CD14-positive monocyte (primary cell): ENCODE measurements at regions not wholly inside any gene's neighbourhood (a gene's known extent, or its start where the extent isn't known, plus 50 kb on each side); places are given as distances from the start of the nearest gene placed in this dataset.

ENCODE experiments used
- DNase-seq, 3 donors: peaks; one replicate each; pipeline ENCODE4 v3.0.0-alpha.2; 2011 to 2022
- H2AFZ ChIP-seq: 2 replicates; pipeline ENCODE4 v1.6.0; 2012; ENCODE audit warnings: mild to moderate bottlenecking, low read depth, low read length, inconsistent platforms; ENCODE audit not compliant: insufficient read depth, poor library complexity, severe bottlenecking
- H3K27ac ChIP-seq, 2 donors: 1 replicate in 1 of 2; 2 replicates in 1 of 2; pipeline ENCODE4 v1.5.1; 2012 to 2013; ENCODE audit warnings: low read length in 2 of 2, control low read depth in 1 of 2, inconsistent platforms in 1 of 2, low read depth in 1 of 2, mild to moderate bottlenecking in 1 of 2
- H3K27me3 ChIP-seq, 2 donors: one replicate each; pipeline versions ENCODE4 v1.6.0 to v1.6.1; 2011 to 2013; ENCODE audit warnings: low read length in 2 of 2; ENCODE audit not compliant: control insufficient read depth in 2 of 2, insufficient read depth in 2 of 2
- H3K36me3 ChIP-seq, 2 donors: replicated peaks in 1 of 2; 1 replicate in 1 of 2; 2 replicates in 1 of 2; pipeline versions ENCODE4 v1.5.1 to v1.6.1; 2012 to 2013; ENCODE audit warnings: low read length in 2 of 2, control low read depth in 1 of 2, inconsistent platforms in 1 of 2, mild to moderate bottlenecking in 1 of 2; ENCODE audit not compliant: insufficient read depth in 2 of 2, control insufficient read depth in 1 of 2
- H3K4me1 ChIP-seq, 2 donors: 1 replicate in 1 of 2; 2 replicates in 1 of 2; pipeline versions ENCODE4 v1.5.1 to v1.6.1; 2012 to 2013; ENCODE audit warnings: low read length in 2 of 2, control low read depth in 1 of 2, inconsistent platforms in 1 of 2, mild to moderate bottlenecking in 1 of 2, moderate library complexity in 1 of 2; ENCODE audit not compliant: insufficient read depth in 2 of 2, control insufficient read depth in 1 of 2
- H3K4me2 ChIP-seq: replicated peaks from 2 replicates; pipeline ENCODE3; 2012; ENCODE audit warnings: low read length, moderate library complexity, mild to moderate bottlenecking; ENCODE audit not compliant: poor library complexity, severe bottlenecking; ENCODE audit errors: extremely low read depth
- H3K4me3 ChIP-seq, 3 experiments: fragments of 200-600 bp in 1 of 3; sonication (generic) in 1 of 3; replicated peaks in 1 of 3; 1 replicate in 2 of 3; 2 replicates in 1 of 3; pipeline ENCODE4 v1.5.1; 2011 to 2013; ENCODE audit warnings: low read length in 3 of 3, mild to moderate bottlenecking in 3 of 3, control low read depth in 2 of 3, low read depth in 2 of 3, inconsistent platforms in 1 of 3, moderate library complexity in 1 of 3
- H3K79me2 ChIP-seq: 2 replicates; pipeline ENCODE4 v1.6.0; 2012; ENCODE audit warnings: mild to moderate bottlenecking, control low read depth, inconsistent platforms, low read length, moderate library complexity; ENCODE audit not compliant: insufficient read depth
- H3K9ac ChIP-seq: 2 replicates; pipeline ENCODE4 v1.6.0; 2017; ENCODE audit warnings: low read length, mild to moderate bottlenecking; ENCODE audit not compliant: insufficient read depth, poor library complexity, severe bottlenecking
- H3K9me3 ChIP-seq, 2 donors: replicated peaks in 1 of 2; 1 replicate in 1 of 2; 2 replicates in 1 of 2; pipeline versions ENCODE4 v1.5.1 to v1.6.1; 2012 to 2013; ENCODE audit warnings: low read length in 2 of 2, control low read depth in 1 of 2; ENCODE audit not compliant: control insufficient read depth in 1 of 2, insufficient read depth in 1 of 2
- H4K20me1 ChIP-seq: 2 replicates; pipeline ENCODE4 v1.6.0; 2012; ENCODE audit warnings: mild to moderate bottlenecking, low read length, control low read depth, moderate library complexity; ENCODE audit not compliant: insufficient read depth
- H3K27ac Mint-ChIP-seq, 7 donors: one replicate each; pipeline ENCODE4 v1.8.0; 2020; ENCODE audit warnings: mild to moderate bottlenecking in 7 of 7, mixed read lengths in 7 of 7, moderate library complexity in 6 of 7, inconsistent platforms in 2 of 7
- H3K27me3 Mint-ChIP-seq, 3 donors: one replicate each; pipeline ENCODE4 v1.8.0; 2021 to 2022; ENCODE audit warnings: low read depth in 3 of 3, mild to moderate bottlenecking in 3 of 3, mixed read lengths in 3 of 3, moderate library complexity in 3 of 3, inconsistent platforms in 1 of 3
- H3K36me3 Mint-ChIP-seq, 2 donors: one replicate each; pipeline ENCODE4 v1.8.0; 2020; ENCODE audit warnings: mixed read lengths in 2 of 2, inconsistent platforms in 1 of 2, mild to moderate bottlenecking in 1 of 2
- H3K4me1 Mint-ChIP-seq: one replicate; pipeline ENCODE4 v1.8.0; 2020; ENCODE audit warnings: mild to moderate bottlenecking, mixed read lengths
- H3K4me3 Mint-ChIP-seq, 2 donors: one replicate each; pipeline ENCODE4 v1.8.0; 2020; ENCODE audit warnings: mild to moderate bottlenecking in 2 of 2, mixed read lengths in 2 of 2, moderate library complexity in 1 of 2
- H3K9me3 Mint-ChIP-seq, 7 donors: one replicate each; pipeline ENCODE4 v1.8.0; 2020 to 2022; ENCODE audit warnings: mixed read lengths in 7 of 7, mild to moderate bottlenecking in 6 of 7, moderate library complexity in 6 of 7, inconsistent platforms in 2 of 7
- WGBS: methylation state at CpG from one replicate; pipeline ENCODE4 v1.1.5; 2013; ENCODE audit warnings: missing lambda C conversion rate; ENCODE audit not compliant: insufficient coverage; 5-methylcytosine and 5-hydroxymethylcytosine counted together
- intact Hi-C, 2 donors: fragments of 100-400 bp; cut with micrococcal nuclease; formaldehyde crosslinking; loops; one replicate each; pipeline versions ENCODE4 v1.15.0 to v1.15.1; 2023
- TF ChIP-seq, protein P1 (sequence below): fragments of 200-600 bp; IDR thresholded peaks from one replicate; pipeline ENCODE4 v1.8.0; 2022; ENCODE audit warnings: antibody characterized with exemption, mild to moderate bottlenecking

DNA sequence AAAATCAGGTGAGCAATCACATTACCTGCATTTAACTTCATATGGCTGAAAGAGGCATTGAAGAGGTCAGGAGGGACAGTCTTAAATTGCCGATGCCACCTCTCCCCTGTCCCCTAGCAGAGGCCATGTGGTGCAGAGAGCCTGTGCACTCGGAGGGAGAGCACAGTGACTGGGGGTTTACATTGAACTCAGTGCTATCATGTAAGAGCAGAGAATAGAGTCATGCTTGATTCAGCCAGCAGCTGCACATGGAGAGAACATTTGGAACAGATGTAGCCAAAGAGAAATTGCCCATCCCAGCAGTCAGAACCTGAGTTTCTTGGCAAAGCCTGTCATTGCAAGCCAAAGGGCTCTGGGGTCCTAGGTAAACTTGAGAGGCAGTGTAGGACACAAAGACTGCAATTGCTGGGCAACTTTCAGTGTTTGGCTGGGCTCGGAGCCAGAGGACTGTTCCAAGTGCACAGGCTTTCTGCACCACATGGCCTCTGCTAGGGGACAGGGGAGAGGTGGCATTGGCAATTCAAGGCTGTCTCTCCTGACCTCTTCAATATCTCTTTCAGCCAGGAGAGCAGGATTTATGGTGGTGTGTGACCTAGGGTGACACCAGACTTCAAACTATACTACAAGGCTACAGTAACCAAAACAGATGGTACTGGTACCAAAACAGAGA is 267.1 kb downstream of the REEP3 start:
- Histone ChIP-seq H4K20me1 (no peaks in the 10 kb centered on the region), H2AFZ (no peak overlapping the region), H3K36me3 (no peaks in the 10 kb centered on the region), H3K4me3 (no peak overlapping the region), H3K79me2 (no peaks in the 10 kb centered on the region), H3K4me2 (no peak overlapping the region), H3K4me1 (no peaks in the 10 kb centered on the region), H3K9ac (no peak overlapping the region), H3K27me3 (no peaks in the 10 kb centered on the region), H3K27ac (no peak overlapping the region), H3K9me3 (no peaks in the 10 kb centered on the region)
- Mint-ChIP-seq H3K36me3 (no peaks in the 10 kb centered on the region), H3K4me3 (no peak overlapping the region), H3K9me3 (peaks cover 0 to 9% (median 4%) of the 10 kb centered on the region in 7 donors), H3K27ac (no peak overlapping the region), H3K27me3 (no peaks in the 10 kb centered on the region), H3K4me1 (no peaks in the 10 kb centered on the region)
- intact Hi-C loops = no loop called here
- 89% methylated on average over 2 of the region's 3 CpGs for WGBS
- no peak for DNase-seq
- TF ChIP-seq, protein P1, sequence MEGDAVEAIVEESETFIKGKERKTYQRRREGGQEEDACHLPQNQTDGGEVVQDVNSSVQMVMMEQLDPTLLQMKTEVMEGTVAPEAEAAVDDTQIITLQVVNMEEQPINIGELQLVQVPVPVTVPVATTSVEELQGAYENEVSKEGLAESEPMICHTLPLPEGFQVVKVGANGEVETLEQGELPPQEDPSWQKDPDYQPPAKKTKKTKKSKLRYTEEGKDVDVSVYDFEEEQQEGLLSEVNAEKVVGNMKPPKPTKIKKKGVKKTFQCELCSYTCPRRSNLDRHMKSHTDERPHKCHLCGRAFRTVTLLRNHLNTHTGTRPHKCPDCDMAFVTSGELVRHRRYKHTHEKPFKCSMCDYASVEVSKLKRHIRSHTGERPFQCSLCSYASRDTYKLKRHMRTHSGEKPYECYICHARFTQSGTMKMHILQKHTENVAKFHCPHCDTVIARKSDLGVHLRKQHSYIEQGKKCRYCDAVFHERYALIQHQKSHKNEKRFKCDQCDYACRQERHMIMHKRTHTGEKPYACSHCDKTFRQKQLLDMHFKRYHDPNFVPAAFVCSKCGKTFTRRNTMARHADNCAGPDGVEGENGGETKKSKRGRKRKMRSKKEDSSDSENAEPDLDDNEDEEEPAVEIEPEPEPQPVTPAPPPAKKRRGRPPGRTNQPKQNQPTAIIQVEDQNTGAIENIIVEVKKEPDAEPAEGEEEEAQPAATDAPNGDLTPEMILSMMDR = no peak

DNA sequence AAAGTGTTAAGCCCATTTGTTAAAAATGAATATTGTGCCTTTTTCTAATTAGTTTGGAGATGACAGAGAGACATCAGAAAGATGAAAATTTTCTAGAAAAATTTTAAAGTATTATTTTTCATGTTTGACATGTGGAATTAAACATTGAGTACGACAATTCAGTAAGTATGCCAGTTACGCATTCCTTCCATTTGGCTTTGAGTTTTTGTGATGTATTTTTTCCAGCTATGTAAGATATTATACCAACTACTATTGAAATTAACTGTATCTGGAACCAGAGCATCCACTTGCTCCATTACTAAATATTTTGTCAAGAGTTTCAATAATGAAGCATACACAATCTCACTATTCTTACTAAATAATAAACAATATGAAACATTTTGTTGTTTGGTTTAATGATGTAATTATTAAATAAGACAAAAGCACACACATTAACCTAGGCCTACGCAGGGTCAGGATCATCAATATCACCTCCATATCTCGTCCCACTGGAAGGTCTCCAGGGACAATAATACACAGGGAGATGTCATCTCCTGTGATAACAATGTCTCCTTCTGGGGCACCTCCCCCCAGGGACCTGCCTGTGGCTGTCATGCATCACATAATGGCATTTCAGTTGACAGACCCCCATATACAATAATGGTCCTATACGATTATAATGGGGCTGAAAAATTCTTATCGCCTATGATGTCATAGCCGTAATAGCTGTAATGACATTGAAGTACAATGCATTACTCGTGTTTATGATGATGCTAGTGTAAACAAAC is 274.1 kb downstream of the REEP3 start:
- peaks cover 0 to 2% (median 0%) of the 10 kb centered on the region in 7 donors for H3K9me3 Mint-ChIP-seq
- no peaks in the 10 kb centered on the region for H3K9me3 ChIP-seq
- H3K27ac Mint-ChIP-seq = no peak overlapping the region

More for the DNA sequence above, 274.1 kb downstream of the REEP3 start:
- peaks cover 4% of the 10 kb centered on the region for H3K4me1 Mint-ChIP-seq
- H4K20me1 ChIP-seq = no peaks in the 10 kb centered on the region
- no peak overlapping the region for H3K4me3 ChIP-seq
- H3K27ac ChIP-seq = no peak overlapping the region
- TF ChIP-seq, protein P1 = no peak
- H3K79me2 ChIP-seq = no peaks in the 10 kb centered on the region
- 100% methylated on average over 1 of the region's 8 CpGs for WGBS
- H3K36me3 ChIP-seq = no peaks in the 10 kb centered on the region
- no peak overlapping the region for H3K9ac ChIP-seq
- no peak overlapping the region for H2AFZ ChIP-seq
- H3K27me3 Mint-ChIP-seq = peaks cover 0 to 5% (median 3%) of the 10 kb centered on the region in 3 donors
- no peaks in the 10 kb centered on the region for H3K4me1 ChIP-seq
- no peak for DNase-seq
- H3K4me2 ChIP-seq = no peak overlapping the region
- intact Hi-C loops = no loop called here
- H3K4me3 Mint-ChIP-seq = no peak overlapping the region
- no peaks in the 10 kb centered on the region for H3K27me3 ChIP-seq
- no peaks in the 10 kb centered on the region for H3K36me3 Mint-ChIP-seq
